OCI-LY1 (cell line): ENCODE measurements at regions not wholly inside any gene's neighbourhood (a gene's known extent, or its start where the extent isn't known, plus 50 kb on each side); places are given as distances from the start of the nearest gene placed in this dataset.

Experiments used
- H2AFZ ChIP-seq: fragments of 200-600 bp; sonication (generic), shearing (Covaris generic); 2 replicates; pipeline ENCODE4 v1.6.0; 2014; ENCODE audit warnings: antibody characterized with exemption, mild to moderate bottlenecking, low read length
- H3F3A ChIP-seq: fragments of 200-600 bp; sonication (generic), shearing (Covaris generic); 2 replicates; pipeline ENCODE4 v1.6.0; 2014; ENCODE audit warnings: mild to moderate bottlenecking, antibody characterized with exemption, low read length, moderate library complexity; ENCODE audit not compliant: insufficient read depth
- H3K27ac ChIP-seq: fragments of 200-600 bp; sonication (generic); 2 replicates; pipeline ENCODE4 v1.5.1; 2014; ENCODE audit warnings: low read length, mixed run types, mild to moderate bottlenecking, low read depth; ENCODE audit not compliant: poor library complexity, severe bottlenecking
- H3K27me3 ChIP-seq: fragments of 200-600 bp; sonication (generic); 2 replicates; pipeline ENCODE4 v1.6.0; 2014; ENCODE audit warnings: antibody characterized with exemption, mild to moderate bottlenecking, low read length, moderate library complexity; ENCODE audit not compliant: insufficient read depth
- H3K36me3 ChIP-seq: fragments of 200-600 bp; sonication (generic); 2 replicates; pipeline ENCODE4 v1.6.1; 2014; ENCODE audit warnings: mild to moderate bottlenecking, antibody characterized with exemption, low read length, moderate library complexity, mixed read lengths; ENCODE audit not compliant: insufficient read depth
- H3K4me1 ChIP-seq: fragments of 200-600 bp; sonication (generic); 2 replicates; pipeline ENCODE4 v1.5.1; 2014; ENCODE audit warnings: mild to moderate bottlenecking, low read length, moderate library complexity; ENCODE audit not compliant: insufficient read depth, severe bottlenecking
- H3K4me2 ChIP-seq: fragments of 200-600 bp; sonication (generic), shearing (Covaris generic); 2 replicates; pipeline ENCODE4 v1.6.1; 2014; ENCODE audit warnings: low read length
- H3K4me3 ChIP-seq: fragments of 200-600 bp; sonication (generic); 2 replicates; pipeline ENCODE4 v1.5.1; 2014; ENCODE audit warnings: low read length, low read depth, mild to moderate bottlenecking, mixed read lengths; ENCODE audit not compliant: poor library complexity, severe bottlenecking
- H3K79me2 ChIP-seq: fragments of 200-600 bp; shearing (Covaris generic); 2 replicates; pipeline ENCODE4 v1.6.1; 2016; ENCODE audit warnings: mixed run types, low read length, mixed read lengths; ENCODE audit not compliant: insufficient read depth
- H3K9ac ChIP-seq: fragments of 200-600 bp; sonication (generic), shearing (Covaris generic); 2 replicates; pipeline ENCODE4 v1.6.1; 2014; ENCODE audit warnings: mild to moderate bottlenecking, low read length, mixed read lengths
- H3K9me2 ChIP-seq: fragments of 200-600 bp; sonication (generic), shearing (Covaris generic); 2 replicates; pipeline ENCODE4 v1.6.1; 2014; ENCODE audit warnings: low read depth, mild to moderate bottlenecking, low read length, mixed read lengths
- H3K9me3 ChIP-seq: fragments of 200-600 bp; shearing (Covaris generic); 2 replicates; pipeline ENCODE4 v1.6.1; 2014; ENCODE audit warnings: low read length, mixed read lengths
- H4K20me1 ChIP-seq: fragments of 200-600 bp; sonication (generic), shearing (Covaris generic); 2 replicates; pipeline ENCODE4 v1.6.0; 2016; ENCODE audit warnings: mild to moderate bottlenecking, low read length; ENCODE audit not compliant: insufficient read depth
- CTCF ChIP-seq: fragments of 200-600 bp; sonication (generic), shearing (Covaris generic); IDR thresholded peaks from 2 replicates; pipeline ENCODE4 v1.5.1; 2017; ENCODE audit warnings: mild to moderate bottlenecking, antibody characterized with exemption, low read length, moderate library complexity, mixed read lengths
- EZH2 ChIP-seq: fragments of 200-600 bp; sonication (generic), shearing (Covaris generic); IDR thresholded peaks from 2 replicates; pipeline ENCODE4 v1.8.0; 2017; ENCODE audit warnings: borderline replicate concordance, mixed run types, mild to moderate bottlenecking, antibody characterized with exemption, low read length, moderate library complexity, mixed read lengths

DNA sequence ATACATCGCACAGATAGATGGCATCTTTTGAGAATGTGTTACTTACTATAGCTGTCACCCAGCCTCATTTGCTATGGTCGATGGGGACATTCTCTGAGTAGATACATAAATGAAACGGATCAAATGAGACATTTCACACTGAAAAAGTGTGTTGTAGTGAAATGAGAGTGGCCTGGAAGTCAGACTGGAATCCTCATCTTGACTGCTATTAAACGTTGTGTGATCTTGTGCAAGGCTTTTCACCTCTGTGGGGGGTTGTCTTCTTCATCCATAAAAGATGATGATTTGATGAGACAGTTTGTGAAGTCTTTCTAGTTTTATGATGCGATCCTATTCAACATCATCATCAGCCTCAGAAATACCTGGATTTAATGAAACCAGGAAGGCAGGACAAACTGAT, 155.4 kb upstream of the MYO3A start:
- Histone ChIP-seq H3K27ac (no peak overlapping the region), H3K27me3 (no peaks in the 10 kb centered on the region), H3F3A (no peaks in the 10 kb centered on the region), H3K4me3 (no peak overlapping the region), H3K36me3 (no peaks in the 10 kb centered on the region), H2AFZ (no peak overlapping the region), H3K9me3 (no peaks in the 10 kb centered on the region), H3K4me2 (no peak overlapping the region), H3K9ac (no peak overlapping the region), H3K9me2 (no peaks in the 10 kb centered on the region), H3K79me2 (no peaks in the 10 kb centered on the region), H4K20me1 (no peaks in the 10 kb centered on the region), H3K4me1 (no peaks in the 10 kb centered on the region)
- TF ChIP-seq EZH2: no peak
- TF ChIP-seq CTCF: no peak

DNA sequence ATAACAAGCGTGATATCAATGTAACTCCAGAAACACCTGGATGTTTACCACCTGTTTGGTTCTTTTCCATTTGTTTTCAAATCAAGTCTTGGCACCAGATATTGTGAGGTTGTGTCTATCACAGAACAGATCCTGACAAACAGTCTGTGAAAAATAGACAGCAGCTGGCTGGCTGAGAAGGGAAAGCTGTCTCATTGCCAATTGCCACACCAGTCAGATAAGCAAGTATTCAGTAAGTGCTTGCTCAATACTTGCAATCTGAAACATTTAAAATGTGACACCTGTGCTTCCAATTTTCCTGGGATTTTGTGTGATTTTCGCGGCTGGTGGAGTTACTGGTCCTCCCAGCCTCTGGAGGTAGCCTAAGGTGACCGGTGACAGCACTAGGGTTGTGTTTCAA, 147.9 kb upstream of the MYO3A start:
- H3K4me1 ChIP-seq: no peaks in the 10 kb centered on the region
- H2AFZ ChIP-seq: no peak overlapping the region
- H3K4me3 ChIP-seq: no peak overlapping the region
- H3K79me2 ChIP-seq: no peaks in the 10 kb centered on the region
- H3F3A ChIP-seq: no peaks in the 10 kb centered on the region
- H3K27ac ChIP-seq: no peak overlapping the region
- H3K4me2 ChIP-seq: no peak overlapping the region
- no peaks in the 10 kb centered on the region for H3K36me3 ChIP-seq
- TF ChIP-seq EZH2: no peak
- TF ChIP-seq CTCF: no peak
- H3K9me3 ChIP-seq: no peaks in the 10 kb centered on the region
- H3K9me2 ChIP-seq: no peaks in the 10 kb centered on the region
- no peaks in the 10 kb centered on the region for H4K20me1 ChIP-seq
- no peak overlapping the region for H3K9ac ChIP-seq
- no peaks in the 10 kb centered on the region for H3K27me3 ChIP-seq

DNA sequence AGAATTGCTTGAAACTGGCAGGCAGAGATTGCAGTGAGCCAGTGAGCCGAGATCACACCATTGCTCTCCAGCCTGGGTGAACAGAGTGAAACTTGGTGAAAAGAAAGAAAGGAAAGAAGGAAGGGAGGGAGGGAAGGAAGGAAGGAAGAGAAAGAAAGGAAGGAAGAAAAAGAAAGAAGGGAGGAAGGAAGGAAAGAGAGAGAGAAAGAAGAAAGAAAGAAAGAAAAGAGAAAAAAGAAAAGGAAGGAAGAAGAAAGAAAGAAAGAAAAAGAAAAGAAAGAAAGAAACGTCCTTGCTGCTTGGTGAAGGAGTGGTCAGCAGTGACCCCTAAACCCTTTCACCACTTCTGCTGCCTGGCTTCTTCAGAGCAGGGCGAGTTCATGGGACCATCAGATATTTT, 147.1 kb upstream of the MYO3A start:
- no peaks in the 10 kb centered on the region for H3K9me2 ChIP-seq
- H3K9ac ChIP-seq: no peak overlapping the region
- H3K4me1 ChIP-seq: no peaks in the 10 kb centered on the region
- H3K27ac ChIP-seq: no peak overlapping the region
- H2AFZ ChIP-seq: no peak overlapping the region
- no peaks in the 10 kb centered on the region for H3F3A ChIP-seq
- H3K9me3 ChIP-seq: no peaks in the 10 kb centered on the region
- TF ChIP-seq EZH2 (no peak), CTCF (no peak)
- no peak overlapping the region for H3K4me2 ChIP-seq
- no peaks in the 10 kb centered on the region for H3K27me3 ChIP-seq
- H4K20me1 ChIP-seq: no peaks in the 10 kb centered on the region
- no peaks in the 10 kb centered on the region for H3K36me3 ChIP-seq
- H3K4me3 ChIP-seq: no peak overlapping the region
- no peaks in the 10 kb centered on the region for H3K79me2 ChIP-seq
